GM12878 (cell line): ENCODE measurements at regions not wholly inside any gene's neighbourhood (a gene's known extent, or its start where the extent isn't known, plus 50 kb on each side); places are given as distances from the start of the nearest gene placed in this dataset.

Experiments
- ATAC-seq: fragments of 200-7000 bp; cut with Tn5 transposase; 3 replicates; pipeline ENCODE4 v1.9.1; 2020; ENCODE audit warnings: mild to moderate bottlenecking, moderate library complexity
- BruUV-seq: library from RNA; stranded (reverse); fragments of 400-500 nt; replicated peaks from 2 replicates; lab custom pipeline; 2021; lab: Mats Ljungman, UMichigan
- CTCF ChIA-PET: fragments of 300-600 bp; sonication (Branson Sonifier 250); formaldehyde crosslinking; extraction: SDS; loops from one replicate; lab custom pipeline; 2021; ENCODE audit warnings: inconsistent platforms; lab: Yijun Ruan, JAX
- POLR2A ChIA-PET: fragments of 350-600 bp; formaldehyde crosslinking; extraction: SDS; loops from one replicate; lab custom pipeline; 2021; ENCODE audit warnings: inconsistent platforms; lab: Charles Lee
- RAD21 ChIA-PET: fragments of 300-600 bp; sonication (Branson Sonifier 250); formaldehyde crosslinking; loops from one replicate; lab custom pipeline; 2023; ENCODE audit warnings: antibody characterized with exemption; ENCODE audit not compliant: unreplicated experiment; lab: Charles Lee
- SMC1A ChIA-PET: fragments of 300-600 bp; sonication (Branson Sonifier 250); formaldehyde crosslinking; loops from one replicate; lab custom pipeline; 2023; ENCODE audit not compliant: unreplicated experiment, uncharacterized antibody; lab: Charles Lee
- DNase-seq: peaks from one replicate; pipeline ENCODE4 v3.0.0-alpha.2; 2011; ENCODE audit warnings: low read depth, low spot score
- FAIRE-seq: peaks from 3 replicates; lab custom pipeline; 2011; peaks lifted over from hg19 to GRCh38; lab: Jason Lieb, UNC
- H2AFZ ChIP-seq: 2 replicates; pipeline ENCODE4 v1.6.0; 2011; ENCODE audit warnings: low read depth, low read length, control low read depth; ENCODE audit not compliant: control insufficient read depth
- H3K27ac ChIP-seq: 2 replicates; pipeline ENCODE4 v1.5.1; 2011; ENCODE audit warnings: control low read depth; ENCODE audit not compliant: control insufficient read depth, insufficient read depth
- H3K27me3 ChIP-seq, 2 experiments: replicated peaks in 1 of 2; 2 replicates each; pipeline versions ENCODE4 v1.6.0 to v1.6.1; 2011; ENCODE audit warnings: low read length in 1 of 2; ENCODE audit not compliant: control insufficient read depth in 2 of 2, insufficient read depth in 2 of 2
- H3K36me3 ChIP-seq, 2 experiments: 2 replicates each; pipeline ENCODE4 v1.5.1; 2011; ENCODE audit warnings: low read length in 1 of 2; ENCODE audit not compliant: control insufficient read depth in 2 of 2, insufficient read depth in 2 of 2
- H3K4me1 ChIP-seq: 2 replicates; pipeline ENCODE4 v1.6.1; 2011; ENCODE audit warnings: mild to moderate bottlenecking, low read length, moderate library complexity, mixed read lengths; ENCODE audit not compliant: control insufficient read depth, insufficient read depth
- H3K4me2 ChIP-seq: 2 replicates; pipeline ENCODE4 v1.6.0; 2011; ENCODE audit warnings: control low read depth; ENCODE audit not compliant: control insufficient read depth, insufficient read depth
- H3K4me3 ChIP-seq: fragments of 200-600 bp; sonication (generic); 2 replicates; pipeline ENCODE4 v1.5.1; 2016
- H3K79me2 ChIP-seq: 2 replicates; pipeline ENCODE4 v1.6.0; 2011; ENCODE audit warnings: low read length; ENCODE audit not compliant: control insufficient read depth, insufficient read depth
- H3K9ac ChIP-seq: 2 replicates; pipeline ENCODE4 v1.8.0; 2011; ENCODE audit warnings: low read length, control low read depth, mixed read lengths; ENCODE audit not compliant: control insufficient read depth, insufficient read depth
- H3K9me3 ChIP-seq: replicated peaks from 3 replicates; pipeline ENCODE4 v1.5.1; 2011; ENCODE audit warnings: mild to moderate bottlenecking, low read length; ENCODE audit not compliant: control insufficient read depth, insufficient read depth
- H4K20me1 ChIP-seq: 2 replicates; pipeline ENCODE4 v1.6.0; 2011; ENCODE audit not compliant: control insufficient read depth, insufficient read depth
- BACH1 ChIP-seq: fragments of 450-650 bp; IDR thresholded peaks from 2 replicates; pipeline ENCODE4 v1.6.1; 2017; ENCODE audit warnings: mild to moderate bottlenecking, borderline replicate concordance
- BCL11A ChIP-seq: IDR thresholded peaks from 2 replicates; pipeline ENCODE4 v1.6.1; 2011; ENCODE audit warnings: low read depth, low read length
- BHLHE40 ChIP-seq, 2 experiments: fragments of 450-650 bp in 1 of 2; IDR thresholded peaks; 2 replicates each; pipeline ENCODE4 v1.6.1; 2011 to 2017; ENCODE audit warnings: low read depth in 2 of 2, borderline replicate concordance in 1 of 2, improper control_type of control experiment in 1 of 2, low read length in 1 of 2, mild to moderate bottlenecking in 1 of 2
- BRCA1 ChIP-seq: IDR thresholded peaks from 2 replicates; pipeline ENCODE4 v1.6.1; 2011; ENCODE audit warnings: low read depth, low read length, improper control_type of control experiment
- KAT2A ChIP-seq: conservative IDR thresholded peaks from 2 replicates; pipeline ENCODE4 v1.6.1; 2011; ENCODE audit warnings: low read depth, low read length; ENCODE audit not compliant: control insufficient read depth
- MTA3 ChIP-seq: IDR thresholded peaks from 2 replicates; pipeline ENCODE4 v1.6.1; 2012; ENCODE audit warnings: low read length, inconsistent platforms, borderline replicate concordance
- NBN ChIP-seq: fragments of 450-650 bp; IDR thresholded peaks from 2 replicates; pipeline ENCODE4 v1.6.1; 2016
- PAX5 ChIP-seq: IDR thresholded peaks from 2 replicates; pipeline ENCODE4 v1.6.1; 2011; ENCODE audit warnings: low read depth, low read length, borderline replicate concordance
- PML ChIP-seq: IDR thresholded peaks from 2 replicates; pipeline ENCODE4 v1.6.1; 2012; ENCODE audit warnings: low read length, inconsistent platforms
- SMC3 ChIP-seq: IDR thresholded peaks from 2 replicates; pipeline ENCODE4 v1.6.1; 2011; ENCODE audit warnings: low read length, improper control_type of control experiment, borderline replicate concordance
- ZBED1 ChIP-seq: IDR thresholded peaks from 2 replicates; pipeline ENCODE4 v1.6.1; 2016; ENCODE audit warnings: borderline replicate concordance
- WGBS: methylation state at CpG from one replicate; pipeline ENCODE4 v1.1.6; 2016; ENCODE audit warnings: low lambda C conversion rate; ENCODE audit not compliant: insufficient replicate concordance, insufficient coverage; ENCODE audit errors: missing lambda C conversion rate; 5-methylcytosine and 5-hydroxymethylcytosine counted together
- in situ Hi-C: fragments of 300-500 bp; cut with MboI; formaldehyde crosslinking; loops from 9 replicates; pipeline ENCODE4 v1.14.3; 2018; ENCODE audit warnings: mixed read lengths
- intact Hi-C: fragments of 100-400 bp; cut with micrococcal nuclease; formaldehyde crosslinking; loops from one replicate; pipeline ENCODE4 v1.14.2; 2022; ENCODE audit not compliant: unreplicated experiment
- TF ChIP-seq, protein P1 (sequence below): IDR thresholded peaks from 2 replicates; pipeline ENCODE4 v1.6.1; 2012; ENCODE audit warnings: low read depth, low read length, improper control_type of control experiment
- TF ChIP-seq, protein P2 (sequence below): fragments of 450-650 bp; IDR thresholded peaks from 2 replicates; pipeline ENCODE4 v1.6.1; 2017; ENCODE audit warnings: mild to moderate bottlenecking, moderate library complexity

DNA sequence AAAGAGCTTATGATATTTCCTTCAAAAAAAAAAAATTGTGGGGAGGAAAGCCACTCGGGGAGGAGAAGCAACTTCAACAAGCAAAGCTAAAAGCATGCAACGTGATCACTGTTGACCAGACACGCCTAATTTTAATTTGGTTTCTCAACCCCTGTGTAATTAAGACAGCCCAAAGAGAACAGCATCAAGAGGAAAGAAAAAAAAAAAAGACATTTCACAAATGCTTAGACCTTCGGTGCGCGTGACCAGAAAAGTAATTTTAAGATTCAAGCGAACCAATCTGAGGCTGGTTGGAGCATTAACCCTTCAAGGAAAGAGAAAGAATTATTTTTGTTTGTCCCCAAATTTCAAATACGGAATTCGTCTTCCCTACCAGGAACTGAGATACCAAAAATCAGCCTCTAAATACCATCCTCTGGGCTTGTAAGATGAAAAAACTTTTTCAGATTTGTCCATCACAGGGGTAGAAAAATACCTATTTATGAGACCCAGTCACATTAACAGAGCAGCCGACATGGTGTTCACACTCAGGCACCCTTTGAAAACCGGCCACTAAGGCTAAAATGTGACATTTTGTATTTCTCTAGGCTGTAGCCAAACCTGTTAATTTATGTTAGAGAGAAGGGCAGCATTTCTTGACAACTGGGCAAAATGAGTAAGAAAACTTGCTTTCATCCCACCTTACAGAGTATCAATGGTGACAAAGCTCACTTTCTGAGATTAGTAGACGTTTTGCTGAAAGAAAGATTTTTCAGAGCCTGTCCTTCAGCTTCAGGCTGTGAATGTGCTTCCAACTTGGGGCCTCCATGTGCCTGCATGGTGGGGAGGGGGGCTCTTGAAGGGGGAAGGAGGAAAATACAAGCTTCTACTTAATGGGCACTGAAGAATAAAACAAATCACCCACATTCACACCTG lies 179.9 kb upstream of the KLF14 start:
- DNase-seq (no peak), ATAC-seq (peak; percentile 2), FAIRE-seq (peak; percentile 89)
- peaks cover 52% of the 10 kb centered on the region for H3K4me1 ChIP-seq
- intact Hi-C loops: loop anchor here (1.0 to 5.0 kb wide), 3 partner anchors 17 to 118 kb away; no protein-coding TSS in a partner anchor
- ChIA-PET POLR2A (interaction anchor here (0.5 to 3.6 kb wide), 17 partner anchors 9 to 414 kb away, joined by 3 to 37 read pairs (median 4); no protein-coding TSS in a partner anchor), SMC1A (interaction anchor here (0.6 to 6.0 kb wide), 22 partner anchors 9 to 360 kb away, joined by 3 to 66 read pairs (median 5); no protein-coding TSS in a partner anchor), CTCF (interaction anchor here (0.6 to 5.0 kb wide), 12 partner anchors 8 to 521 kb away, joined by 3 to 30 read pairs (median 4); no protein-coding TSS in a partner anchor), RAD21 (interaction anchor here (0.6 to 5.6 kb wide), 20 partner anchors 9 to 211 kb away, joined by 3 to 55 read pairs (median 4); no protein-coding TSS in a partner anchor)
- H3K36me3 ChIP-seq: peaks cover 18 to 34% of the 10 kb centered on the region in 2 experiments
- no peaks in the 10 kb centered on the region for H4K20me1 ChIP-seq
- TSS peak; percentile 90 for BruUV-seq
- peak overlapping the region; percentile 64 for H3K4me2 ChIP-seq
- H3K9ac ChIP-seq: peak overlapping the region; percentile 36
- in situ Hi-C loops: no loop called here
- H3K9me3 ChIP-seq: no peaks in the 10 kb centered on the region
- no peaks in the 10 kb centered on the region for H3K27me3 ChIP-seq
- no peak overlapping the region for H2AFZ ChIP-seq
- H3K27ac ChIP-seq: peak overlapping the region; percentile 94
- under 1% methylated on average over 12 of the region's 12 CpGs for WGBS
- H3K4me3 ChIP-seq: peak overlapping the region; percentile 58; the same call in 1 of the 2 replicates
- peaks cover 91% of the 10 kb centered on the region for H3K79me2 ChIP-seq
- no peak; a peak in 1 of 4 replicates for TF ChIP-seq BHLHE40 (IDR thresholded peaks at IDR 0.05; ENCODE audit: borderline replicate concordance in 1 of 2, low read depth in 2 of 2, low read length in 1 of 2)
- TF ChIP-seq BRCA1: no peak
- TF ChIP-seq MTA3: no peak
- TF ChIP-seq PAX5: no peak
- no peak for TF ChIP-seq KAT2A
- no peak for TF ChIP-seq NBN
- TF ChIP-seq ZBED1: no peak
- no peak for TF ChIP-seq BCL11A
- TF ChIP-seq, protein P1, sequence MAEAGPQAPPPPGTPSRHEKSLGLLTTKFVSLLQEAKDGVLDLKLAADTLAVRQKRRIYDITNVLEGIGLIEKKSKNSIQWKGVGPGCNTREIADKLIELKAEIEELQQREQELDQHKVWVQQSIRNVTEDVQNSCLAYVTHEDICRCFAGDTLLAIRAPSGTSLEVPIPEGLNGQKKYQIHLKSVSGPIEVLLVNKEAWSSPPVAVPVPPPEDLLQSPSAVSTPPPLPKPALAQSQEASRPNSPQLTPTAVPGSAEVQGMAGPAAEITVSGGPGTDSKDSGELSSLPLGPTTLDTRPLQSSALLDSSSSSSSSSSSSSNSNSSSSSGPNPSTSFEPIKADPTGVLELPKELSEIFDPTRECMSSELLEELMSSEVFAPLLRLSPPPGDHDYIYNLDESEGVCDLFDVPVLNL: no peak
- 0 out of 2 replicates have a peak, but pooled peaks have one; percentile 5 for TF ChIP-seq PML
- no peak for TF ChIP-seq SMC3
- no peak for TF ChIP-seq BACH1
- TF ChIP-seq, protein P2, sequence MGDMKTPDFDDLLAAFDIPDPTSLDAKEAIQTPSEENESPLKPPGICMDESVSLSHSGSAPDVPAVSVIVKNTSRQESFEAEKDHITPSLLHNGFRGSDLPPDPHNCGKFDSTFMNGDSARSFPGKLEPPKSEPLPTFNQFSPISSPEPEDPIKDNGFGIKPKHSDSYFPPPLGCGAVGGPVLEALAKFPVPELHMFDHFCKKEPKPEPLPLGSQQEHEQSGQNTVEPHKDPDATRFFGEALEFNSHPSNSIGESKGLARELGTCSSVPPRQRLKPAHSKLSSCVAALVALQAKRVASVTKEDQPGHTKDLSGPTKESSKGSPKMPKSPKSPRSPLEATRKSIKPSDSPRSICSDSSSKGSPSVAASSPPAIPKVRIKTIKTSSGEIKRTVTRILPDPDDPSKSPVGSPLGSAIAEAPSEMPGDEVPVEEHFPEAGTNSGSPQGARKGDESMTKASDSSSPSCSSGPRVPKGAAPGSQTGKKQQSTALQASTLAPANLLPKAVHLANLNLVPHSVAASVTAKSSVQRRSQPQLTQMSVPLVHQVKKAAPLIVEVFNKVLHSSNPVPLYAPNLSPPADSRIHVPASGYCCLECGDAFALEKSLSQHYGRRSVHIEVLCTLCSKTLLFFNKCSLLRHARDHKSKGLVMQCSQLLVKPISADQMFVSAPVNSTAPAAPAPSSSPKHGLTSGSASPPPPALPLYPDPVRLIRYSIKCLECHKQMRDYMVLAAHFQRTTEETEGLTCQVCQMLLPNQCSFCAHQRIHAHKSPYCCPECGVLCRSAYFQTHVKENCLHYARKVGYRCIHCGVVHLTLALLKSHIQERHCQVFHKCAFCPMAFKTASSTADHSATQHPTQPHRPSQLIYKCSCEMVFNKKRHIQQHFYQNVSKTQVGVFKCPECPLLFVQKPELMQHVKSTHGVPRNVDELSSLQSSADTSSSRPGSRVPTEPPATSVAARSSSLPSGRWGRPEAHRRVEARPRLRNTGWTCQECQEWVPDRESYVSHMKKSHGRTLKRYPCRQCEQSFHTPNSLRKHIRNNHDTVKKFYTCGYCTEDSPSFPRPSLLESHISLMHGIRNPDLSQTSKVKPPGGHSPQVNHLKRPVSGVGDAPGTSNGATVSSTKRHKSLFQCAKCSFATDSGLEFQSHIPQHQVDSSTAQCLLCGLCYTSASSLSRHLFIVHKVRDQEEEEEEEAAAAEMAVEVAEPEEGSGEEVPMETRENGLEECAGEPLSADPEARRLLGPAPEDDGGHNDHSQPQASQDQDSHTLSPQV: 0 out of 2 replicates have a peak, but pooled peaks have one; percentile 1
